HL-60 (cell line): ENCODE measurements at regions not wholly inside any gene's neighbourhood (a gene's known extent, or its start where the extent isn't known, plus 50 kb on each side); places are given as distances from the start of the nearest gene placed in this dataset.

Experiments used
- GABPA ChIP-seq: IDR thresholded peaks from 2 replicates; pipeline ENCODE4 v1.6.1; 2012; ENCODE audit warnings: low read depth
- POLR2AphosphoS5 ChIP-seq: IDR thresholded peaks from 2 replicates; pipeline ENCODE4 v1.6.1; 2012; ENCODE audit warnings: low read depth
- SPI1 ChIP-seq: IDR thresholded peaks from 2 replicates; pipeline ENCODE4 v1.6.1; 2012; ENCODE audit warnings: low read depth, mild to moderate bottlenecking, borderline replicate concordance
- TF ChIP-seq, protein P1 (sequence below): IDR thresholded peaks from 2 replicates; pipeline ENCODE4 v1.6.1; 2012; ENCODE audit warnings: low read depth; ENCODE audit not compliant: insufficient replicate concordance
- TF ChIP-seq, protein P2 (sequence below): IDR thresholded peaks from one replicate; pipeline ENCODE4 v1.5.1; 2011; ENCODE audit warnings: low read length, control low read depth, inconsistent platforms; ENCODE audit not compliant: insufficient read depth

- TF ChIP-seq, protein P1, sequence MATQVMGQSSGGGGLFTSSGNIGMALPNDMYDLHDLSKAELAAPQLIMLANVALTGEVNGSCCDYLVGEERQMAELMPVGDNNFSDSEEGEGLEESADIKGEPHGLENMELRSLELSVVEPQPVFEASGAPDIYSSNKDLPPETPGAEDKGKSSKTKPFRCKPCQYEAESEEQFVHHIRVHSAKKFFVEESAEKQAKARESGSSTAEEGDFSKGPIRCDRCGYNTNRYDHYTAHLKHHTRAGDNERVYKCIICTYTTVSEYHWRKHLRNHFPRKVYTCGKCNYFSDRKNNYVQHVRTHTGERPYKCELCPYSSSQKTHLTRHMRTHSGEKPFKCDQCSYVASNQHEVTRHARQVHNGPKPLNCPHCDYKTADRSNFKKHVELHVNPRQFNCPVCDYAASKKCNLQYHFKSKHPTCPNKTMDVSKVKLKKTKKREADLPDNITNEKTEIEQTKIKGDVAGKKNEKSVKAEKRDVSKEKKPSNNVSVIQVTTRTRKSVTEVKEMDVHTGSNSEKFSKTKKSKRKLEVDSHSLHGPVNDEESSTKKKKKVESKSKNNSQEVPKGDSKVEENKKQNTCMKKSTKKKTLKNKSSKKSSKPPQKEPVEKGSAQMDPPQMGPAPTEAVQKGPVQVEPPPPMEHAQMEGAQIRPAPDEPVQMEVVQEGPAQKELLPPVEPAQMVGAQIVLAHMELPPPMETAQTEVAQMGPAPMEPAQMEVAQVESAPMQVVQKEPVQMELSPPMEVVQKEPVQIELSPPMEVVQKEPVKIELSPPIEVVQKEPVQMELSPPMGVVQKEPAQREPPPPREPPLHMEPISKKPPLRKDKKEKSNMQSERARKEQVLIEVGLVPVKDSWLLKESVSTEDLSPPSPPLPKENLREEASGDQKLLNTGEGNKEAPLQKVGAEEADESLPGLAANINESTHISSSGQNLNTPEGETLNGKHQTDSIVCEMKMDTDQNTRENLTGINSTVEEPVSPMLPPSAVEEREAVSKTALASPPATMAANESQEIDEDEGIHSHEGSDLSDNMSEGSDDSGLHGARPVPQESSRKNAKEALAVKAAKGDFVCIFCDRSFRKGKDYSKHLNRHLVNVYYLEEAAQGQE: no peak
- TF ChIP-seq, protein P2, sequence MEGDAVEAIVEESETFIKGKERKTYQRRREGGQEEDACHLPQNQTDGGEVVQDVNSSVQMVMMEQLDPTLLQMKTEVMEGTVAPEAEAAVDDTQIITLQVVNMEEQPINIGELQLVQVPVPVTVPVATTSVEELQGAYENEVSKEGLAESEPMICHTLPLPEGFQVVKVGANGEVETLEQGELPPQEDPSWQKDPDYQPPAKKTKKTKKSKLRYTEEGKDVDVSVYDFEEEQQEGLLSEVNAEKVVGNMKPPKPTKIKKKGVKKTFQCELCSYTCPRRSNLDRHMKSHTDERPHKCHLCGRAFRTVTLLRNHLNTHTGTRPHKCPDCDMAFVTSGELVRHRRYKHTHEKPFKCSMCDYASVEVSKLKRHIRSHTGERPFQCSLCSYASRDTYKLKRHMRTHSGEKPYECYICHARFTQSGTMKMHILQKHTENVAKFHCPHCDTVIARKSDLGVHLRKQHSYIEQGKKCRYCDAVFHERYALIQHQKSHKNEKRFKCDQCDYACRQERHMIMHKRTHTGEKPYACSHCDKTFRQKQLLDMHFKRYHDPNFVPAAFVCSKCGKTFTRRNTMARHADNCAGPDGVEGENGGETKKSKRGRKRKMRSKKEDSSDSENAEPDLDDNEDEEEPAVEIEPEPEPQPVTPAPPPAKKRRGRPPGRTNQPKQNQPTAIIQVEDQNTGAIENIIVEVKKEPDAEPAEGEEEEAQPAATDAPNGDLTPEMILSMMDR: no peak
- TF ChIP-seq POLR2AphosphoS5 (no peak), SPI1 (no peak), GABPA (no peak)
These were observed 2354.8 kb upstream of the C9orf72 start for GRCh38 chr9:29928072-29928471.
